CD4-positive, CD25-positive, alpha-beta regulatory T cell (primary cell): ENCODE measurements at regions not wholly inside any gene's neighbourhood (a gene's known extent, or its start where the extent isn't known, plus 50 kb on each side); places are given as distances from the start of the nearest gene placed in this dataset.

Experiments
- ATAC-seq, 2 donors: fragments of 150-1000 bp; cut with Tn5 transposase; one replicate each; pipeline ENCODE4 v1.10.0; 2021; ENCODE audit warnings: low read depth in 2 of 2, moderate number of reproducible peaks in 2 of 2, moderate library complexity in 1 of 2
- DNase-seq, 3 donors: peaks; one replicate each; pipeline versions ENCODE4 v3.0.0 to v3.0.0-alpha.2; 2012 to 2022; ENCODE audit warnings: mixed read lengths in 1 of 3
- H3K27ac ChIP-seq: one replicate; pipeline ENCODE4 v1.7.0; 2013; ENCODE audit warnings: mild to moderate bottlenecking, low read length; ENCODE audit not compliant: insufficient read depth, poor library complexity, severe bottlenecking
- H3K27me3 ChIP-seq: one replicate; pipeline ENCODE4 v1.7.0; 2013; ENCODE audit warnings: low read length; ENCODE audit not compliant: control insufficient read depth, insufficient read depth
- H3K36me3 ChIP-seq: one replicate; pipeline ENCODE4 v1.7.0; 2013; ENCODE audit warnings: mild to moderate bottlenecking, low read length, moderate library complexity; ENCODE audit not compliant: control insufficient read depth, insufficient read depth
- H3K4me1 ChIP-seq: 2 replicates; pipeline ENCODE4 v1.7.0; 2013; ENCODE audit warnings: mild to moderate bottlenecking, low read length; ENCODE audit not compliant: insufficient read depth, control insufficient read depth, poor library complexity, severe bottlenecking
- H3K4me3 ChIP-seq: one replicate; pipeline ENCODE4 v1.7.0; 2013; ENCODE audit warnings: low read depth, mild to moderate bottlenecking, low read length, moderate library complexity
- H3K9me3 ChIP-seq, 2 experiments: 1 replicate in 1 of 2; 2 replicates in 1 of 2; pipeline ENCODE4 v1.7.0; 2013; ENCODE audit warnings: low read length in 2 of 2, mild to moderate bottlenecking in 1 of 2, moderate library complexity in 1 of 2; ENCODE audit not compliant: control insufficient read depth in 2 of 2
- H3K27ac Mint-ChIP-seq, 3 donors: one replicate each; pipeline ENCODE4 v1.8.0; 2020 to 2022; ENCODE audit warnings: mild to moderate bottlenecking in 3 of 3, mixed read lengths in 3 of 3, moderate library complexity in 2 of 3
- H3K27me3 Mint-ChIP-seq: one replicate; pipeline ENCODE4 v1.8.0; 2022; ENCODE audit warnings: mild to moderate bottlenecking, mixed read lengths
- H3K36me3 Mint-ChIP-seq: one replicate; pipeline ENCODE4 v1.8.0; 2020; ENCODE audit warnings: mixed read lengths
- H3K4me1 Mint-ChIP-seq, 4 donors: one replicate each; pipeline ENCODE4 v1.8.0; 2020 to 2022; ENCODE audit warnings: mixed read lengths in 4 of 4, mild to moderate bottlenecking in 1 of 4
- H3K4me3 Mint-ChIP-seq, 4 donors: one replicate each; pipeline ENCODE4 v1.8.0; 2020 to 2022; ENCODE audit warnings: mild to moderate bottlenecking in 4 of 4, mixed read lengths in 4 of 4, moderate library complexity in 3 of 4
- H3K9me3 Mint-ChIP-seq, 7 donors: one replicate each; pipeline ENCODE4 v1.8.0; 2020 to 2022; ENCODE audit warnings: mixed read lengths in 7 of 7, mild to moderate bottlenecking in 3 of 7, moderate library complexity in 2 of 7

- DNase-seq (no peak), ATAC-seq (no peak)
- no peak overlapping the region for H3K4me3 Mint-ChIP-seq
- no peaks in the 10 kb centered on the region for H3K36me3 ChIP-seq
- H3K4me1 ChIP-seq: no peaks in the 10 kb centered on the region
- no peak overlapping the region for H3K27ac ChIP-seq
- H3K27me3 ChIP-seq: peaks cover 7% of the 10 kb centered on the region
- H3K36me3 Mint-ChIP-seq: no peaks in the 10 kb centered on the region
- peaks cover 2% of the 10 kb centered on the region for H3K27me3 Mint-ChIP-seq
- H3K4me1 Mint-ChIP-seq: peaks cover 0 to 5% (median 2%) of the 10 kb centered on the region in 4 donors
- H3K27ac Mint-ChIP-seq: no peak overlapping the region
- H3K9me3 ChIP-seq: no peaks in the 10 kb centered on the region
- H3K4me3 ChIP-seq: no peak overlapping the region
- no peaks in the 10 kb centered on the region for H3K9me3 Mint-ChIP-seq
Observed at GRCh38 chr2:88868861-88869260, 177.4 kb downstream of the RPIA start.

- no peaks in the 10 kb centered on the region for H3K36me3 ChIP-seq
- Mint-ChIP-seq H3K4me3 (no peak overlapping the region), H3K9me3 (no peaks in the 10 kb centered on the region), H3K4me1 (peaks cover 0 to 5% (median 2%) of the 10 kb centered on the region in 4 donors), H3K27me3 (peaks cover 5% of the 10 kb centered on the region), H3K36me3 (no peaks in the 10 kb centered on the region), H3K27ac (no peak overlapping the region)
- H3K27ac ChIP-seq: no peak overlapping the region
- peaks cover 7% of the 10 kb centered on the region for H3K27me3 ChIP-seq
- H3K4me3 ChIP-seq: no peak overlapping the region
- DNase-seq: no peak
- no peaks in the 10 kb centered on the region for H3K9me3 ChIP-seq
- H3K4me1 ChIP-seq: no peaks in the 10 kb centered on the region
- no peak for ATAC-seq
Observed at GRCh38 chr2:88870267-88870839, 178.9 kb downstream of the RPIA start.

- H3K4me1 Mint-ChIP-seq: peaks cover 0 to 4% (median 2%) of the 10 kb centered on the region in 4 donors
- no peak for ATAC-seq
- no peaks in the 10 kb centered on the region for H3K36me3 ChIP-seq
- H3K4me3 ChIP-seq: no peak overlapping the region
- peaks cover 0 to 2% (median 0%) of the 10 kb centered on the region in 7 donors for H3K9me3 Mint-ChIP-seq
- H3K4me3 Mint-ChIP-seq: no peak overlapping the region
- H3K27ac ChIP-seq: no peak overlapping the region
- H3K27me3 ChIP-seq: peaks cover 3% of the 10 kb centered on the region
- no peaks in the 10 kb centered on the region for H3K4me1 ChIP-seq
- H3K27me3 Mint-ChIP-seq: peaks cover 5% of the 10 kb centered on the region
- H3K9me3 ChIP-seq: no peaks in the 10 kb centered on the region
- no peaks in the 10 kb centered on the region for H3K36me3 Mint-ChIP-seq
- DNase-seq: no peak
- H3K27ac Mint-ChIP-seq: no peak overlapping the region
Observed at GRCh38 chr2:88871336-88871735, 179.9 kb downstream of the RPIA start.

- no peak overlapping the region for H3K27ac Mint-ChIP-seq
- H3K4me1 Mint-ChIP-seq: no peaks in the 10 kb centered on the region
- ATAC-seq (no peak), DNase-seq (no peak)
- H3K9me3 ChIP-seq: no peaks in the 10 kb centered on the region
- H3K4me3 ChIP-seq: no peak overlapping the region
- peaks cover 14% of the 10 kb centered on the region for H3K27me3 Mint-ChIP-seq
- no peaks in the 10 kb centered on the region for H3K4me1 ChIP-seq
- no peaks in the 10 kb centered on the region for H3K36me3 Mint-ChIP-seq
- no peaks in the 10 kb centered on the region for H3K36me3 ChIP-seq
- H3K27me3 ChIP-seq: peaks cover 6% of the 10 kb centered on the region
- no peak overlapping the region for H3K4me3 Mint-ChIP-seq
- H3K9me3 Mint-ChIP-seq: peaks cover 0 to 4% (median 0%) of the 10 kb centered on the region in 7 donors
- H3K27ac ChIP-seq: no peak overlapping the region
Observed at GRCh38 chr2:88873620-88874019, 182.1 kb downstream of the RPIA start.

GRCh38 chr2:88874063-88874657, 182.7 kb downstream of the RPIA start:
- no peak overlapping the region for H3K27ac Mint-ChIP-seq
- peaks cover 19% of the 10 kb centered on the region for H3K27me3 Mint-ChIP-seq
- no peaks in the 10 kb centered on the region for H3K4me1 Mint-ChIP-seq
- peaks cover 6% of the 10 kb centered on the region for H3K27me3 ChIP-seq
- no peaks in the 10 kb centered on the region for H3K9me3 ChIP-seq
- no peaks in the 10 kb centered on the region for H3K36me3 ChIP-seq
- H3K4me1 ChIP-seq: no peaks in the 10 kb centered on the region
- DNase-seq: peak; percentile 15 to 71 (median 46)
- peak; percentile 60 to 70 for ATAC-seq
- H3K4me3 Mint-ChIP-seq: no peak overlapping the region
- no peak overlapping the region for H3K27ac ChIP-seq
- H3K36me3 Mint-ChIP-seq: no peaks in the 10 kb centered on the region
- peaks cover 0 to 4% (median 0%) of the 10 kb centered on the region in 7 donors for H3K9me3 Mint-ChIP-seq
- H3K4me3 ChIP-seq: no peak overlapping the region

- Histone ChIP-seq H3K4me1 (no peaks in the 10 kb centered on the region), H3K36me3 (no peaks in the 10 kb centered on the region), H3K4me3 (no peak overlapping the region), H3K27me3 (peaks cover 7% of the 10 kb centered on the region), H3K27ac (no peak overlapping the region), H3K9me3 (no peaks in the 10 kb centered on the region)
- Mint-ChIP-seq H3K27ac (no peak overlapping the region), H3K9me3 (peaks cover 0 to 4% (median 0%) of the 10 kb centered on the region in 7 donors), H3K36me3 (no peaks in the 10 kb centered on the region), H3K27me3 (peaks cover 22% of the 10 kb centered on the region), H3K4me3 (no peak overlapping the region), H3K4me1 (no peaks in the 10 kb centered on the region)
- no peak for ATAC-seq
- no peak for DNase-seq
Observed at GRCh38 chr2:88875736-88876135, 184.3 kb downstream of the RPIA start.

GRCh38 chr2:88880441-88880953, 189.0 kb downstream of the RPIA start:
- Histone ChIP-seq H3K4me3 (no peak overlapping the region), H3K4me1 (no peaks in the 10 kb centered on the region), H3K9me3 (no peaks in the 10 kb centered on the region), H3K36me3 (no peaks in the 10 kb centered on the region), H3K27me3 (peaks cover 10% of the 10 kb centered on the region), H3K27ac (no peak overlapping the region)
- DNase-seq: peak in 2 of 3 donors; percentile 40 to 62
- no peaks in the 10 kb centered on the region for H3K4me1 Mint-ChIP-seq
- peaks cover 34% of the 10 kb centered on the region for H3K27me3 Mint-ChIP-seq
- no peak overlapping the region for H3K4me3 Mint-ChIP-seq
- ATAC-seq: peak; percentile 53 to 58
- H3K36me3 Mint-ChIP-seq: no peaks in the 10 kb centered on the region
- no peak overlapping the region for H3K27ac Mint-ChIP-seq
- peaks cover 0 to 4% (median 0%) of the 10 kb centered on the region in 7 donors for H3K9me3 Mint-ChIP-seq

GRCh38 chr2:88885275-88885674, 193.8 kb downstream of the RPIA start:
- Histone ChIP-seq H3K36me3 (no peaks in the 10 kb centered on the region), H3K4me3 (no peak overlapping the region), H3K27me3 (peaks cover 7% of the 10 kb centered on the region), H3K9me3 (no peaks in the 10 kb centered on the region), H3K27ac (no peak overlapping the region), H3K4me1 (no peaks in the 10 kb centered on the region)
- ATAC-seq: no peak
- Mint-ChIP-seq H3K4me3 (no peak overlapping the region), H3K9me3 (peaks cover 0 to 4% (median 0%) of the 10 kb centered on the region in 7 donors), H3K4me1 (no peaks in the 10 kb centered on the region), H3K27me3 (peaks cover 23% of the 10 kb centered on the region), H3K27ac (no peak overlapping the region), H3K36me3 (no peaks in the 10 kb centered on the region)
- DNase-seq: no peak
